ENCODE measurements at regions not wholly inside any gene's neighbourhood (a gene's known extent, or its start where the extent isn't known, plus 50 kb on each side); places are given as distances from the start of the nearest gene placed in this dataset.

DNA sequence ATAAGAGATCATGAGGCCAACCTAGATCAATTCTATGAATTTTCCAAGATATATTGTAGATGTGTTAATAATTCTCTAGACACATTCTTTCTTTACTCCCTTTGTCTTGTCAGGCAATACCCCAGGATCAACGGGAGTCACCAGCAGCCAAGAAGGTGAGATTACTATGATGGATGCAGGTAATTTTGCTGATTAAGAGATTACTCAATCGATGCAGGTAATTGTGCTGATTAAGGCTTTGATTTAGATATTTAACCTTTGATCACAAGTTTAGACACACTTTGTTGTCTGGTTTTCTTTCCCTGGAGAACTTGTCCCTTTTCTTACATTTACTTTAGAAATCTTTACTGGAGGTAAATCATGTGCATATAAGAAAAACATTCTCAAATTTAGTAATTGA lies 134.3 kb upstream of the CNTN1 start:
- no peak for DNase-seq (ENCODE audit: low spot score)

DNA sequence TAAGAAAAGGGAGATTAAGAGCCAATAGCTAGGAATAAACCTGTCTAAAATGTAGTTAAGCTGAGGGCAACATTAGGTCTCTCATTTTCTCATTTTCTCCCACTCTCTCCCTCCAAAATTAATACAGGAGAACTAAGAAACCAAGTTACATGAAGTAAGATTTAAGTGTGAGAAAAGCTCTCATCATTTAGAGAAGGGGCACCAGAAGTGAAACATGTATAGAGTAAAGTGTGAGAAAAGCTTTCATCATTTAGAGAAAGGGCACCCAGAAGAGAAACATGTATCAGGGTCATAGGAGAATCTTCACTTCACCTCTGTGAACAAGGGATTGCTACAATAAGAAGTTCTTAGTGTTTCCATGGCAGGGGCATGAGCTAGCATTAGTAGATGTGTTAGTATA lies 132.4 kb upstream of the CNTN1 start:
- no peak for DNase-seq (ENCODE audit: low spot score)

GRCh38 chr12:40560848-40561247 lies 131.4 kb upstream of the CNTN1 start:
- no peak for DNase-seq (ENCODE audit: low spot score)

GRCh38 chr12:40561395-40561966 lies 130.8 kb upstream of the CNTN1 start:
- DNase-seq (ENCODE audit: low spot score), result no peak

- no peak for DNase-seq (ENCODE audit: low spot score)
These were observed 127.1 kb upstream of the CNTN1 start for GRCh38 chr12:40565029-40565633.

DNA sequence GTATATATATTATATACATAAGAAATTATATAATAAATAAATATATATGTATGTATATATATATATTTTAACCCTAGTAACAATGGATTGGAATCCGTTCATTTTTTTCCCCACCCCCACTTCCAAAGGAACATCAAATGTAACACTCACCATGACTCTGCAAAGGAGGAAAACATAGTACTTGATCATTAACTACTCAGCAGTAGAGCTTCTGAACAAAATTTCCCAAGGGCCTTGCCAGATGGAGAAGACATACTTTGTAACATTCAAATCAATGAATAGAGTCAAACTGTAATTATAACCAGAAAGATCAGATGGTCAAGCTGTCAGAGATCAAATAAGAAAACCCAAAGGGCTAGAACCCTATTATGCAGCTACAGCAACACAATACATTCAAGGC lies 126.0 kb upstream of the CNTN1 start:
- DNase-seq (ENCODE audit: low spot score), result no peak

GRCh38 chr12:40569626-40570179 lies 122.5 kb upstream of the CNTN1 start:
- DNase-seq (ENCODE audit: low spot score), result no peak

DNA sequence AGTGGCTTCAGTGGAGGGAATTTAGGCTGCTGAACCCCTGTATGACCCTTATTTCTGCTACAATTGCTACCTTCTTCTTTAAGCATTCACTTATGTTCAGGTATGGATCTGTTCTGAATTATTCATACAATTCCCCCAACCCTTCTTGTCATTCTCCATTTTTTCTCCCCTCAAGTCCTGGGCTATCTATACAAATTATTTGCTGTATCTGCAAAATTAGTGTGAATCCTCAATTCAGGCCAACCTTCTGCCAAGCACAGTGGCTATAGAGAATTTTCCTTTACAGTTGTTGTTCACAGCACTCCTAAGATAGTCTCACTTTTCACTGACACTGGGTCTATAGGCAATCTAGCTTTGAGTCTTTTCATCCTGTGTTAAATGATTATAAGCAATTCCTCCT lies 119.2 kb upstream of the CNTN1 start:
- DNase-seq (ENCODE audit: low spot score), result no peak

GRCh38 chr12:40575987-40576386 lies 116.3 kb upstream of the CNTN1 start:
- DNase-seq (ENCODE audit: low spot score), result no peak

GRCh38 chr12:40577834-40578233 lies 114.4 kb upstream of the CNTN1 start:
- no peak for DNase-seq (ENCODE audit: low spot score)

DNA sequence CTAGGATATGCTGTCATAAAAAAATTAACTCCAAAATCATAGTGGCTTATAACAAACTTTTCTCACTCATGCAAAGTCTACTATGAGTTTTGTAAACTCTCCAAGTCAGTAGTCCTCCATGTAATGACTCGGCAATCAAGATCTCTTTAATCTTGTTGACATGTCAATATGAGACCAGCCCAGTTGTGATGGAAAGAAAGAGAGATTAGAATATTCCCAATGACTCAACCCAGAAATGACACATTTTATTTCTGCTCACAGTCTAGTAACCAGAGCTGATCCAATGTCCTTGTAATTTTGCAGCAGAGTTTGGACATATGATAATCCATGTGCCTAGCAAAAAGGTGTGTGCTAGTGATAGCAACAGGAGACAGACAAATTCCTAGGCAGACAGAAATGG lies 112.6 kb upstream of the CNTN1 start:
- DNase-seq (ENCODE audit: low spot score), result no peak

DNA sequence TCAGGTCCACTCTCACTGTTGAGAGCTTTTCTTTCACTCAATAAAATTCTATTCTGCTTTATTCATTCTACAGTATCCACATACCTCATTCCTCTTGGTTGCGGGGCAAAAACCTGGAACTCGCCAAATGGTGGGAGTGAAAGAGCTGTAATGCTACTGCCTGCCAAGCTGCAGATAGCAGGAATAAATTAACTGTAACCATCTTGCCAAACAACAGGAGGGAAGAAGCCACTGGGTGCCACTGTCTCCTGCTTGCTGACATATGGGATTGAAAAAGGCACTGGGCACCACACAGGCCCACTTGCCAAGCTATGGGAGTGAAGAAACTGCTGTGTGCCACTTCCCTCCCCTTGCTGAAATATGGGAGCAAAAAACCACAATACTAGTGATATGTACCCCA lies 111.9 kb upstream of the CNTN1 start:
- DNase-seq (ENCODE audit: low spot score), result no peak

- no peak for DNase-seq (ENCODE audit: low spot score)
These were observed 110.3 kb upstream of the CNTN1 start for GRCh38 chr12:40581889-40582288.

DNA sequence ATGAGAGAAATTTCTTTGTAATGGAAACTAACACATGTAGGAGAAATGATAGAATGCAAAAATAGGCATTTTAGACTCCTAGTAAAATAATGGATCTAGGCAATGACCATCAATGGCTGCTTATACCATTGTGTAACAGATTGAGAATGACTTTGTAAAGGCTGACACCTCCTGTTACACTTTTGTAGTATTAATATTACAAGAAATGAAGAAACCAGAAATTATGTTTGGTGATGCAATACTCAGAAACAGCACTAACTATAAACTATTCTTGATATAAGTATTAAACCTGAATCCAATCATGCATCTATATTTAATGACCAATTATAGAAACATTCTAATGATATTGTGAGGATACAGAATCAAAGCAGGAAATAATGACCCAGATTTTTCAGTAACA lies 108.5 kb upstream of the CNTN1 start:
- no peak for DNase-seq (ENCODE audit: low spot score)

GRCh38 chr12:40584763-40585162 lies 107.5 kb upstream of the CNTN1 start:
- no peak for DNase-seq (ENCODE audit: low spot score)

GRCh38 chr12:40586823-40587222 lies 105.4 kb upstream of the CNTN1 start:
- DNase-seq (ENCODE audit: low spot score), result no peak

DNA sequence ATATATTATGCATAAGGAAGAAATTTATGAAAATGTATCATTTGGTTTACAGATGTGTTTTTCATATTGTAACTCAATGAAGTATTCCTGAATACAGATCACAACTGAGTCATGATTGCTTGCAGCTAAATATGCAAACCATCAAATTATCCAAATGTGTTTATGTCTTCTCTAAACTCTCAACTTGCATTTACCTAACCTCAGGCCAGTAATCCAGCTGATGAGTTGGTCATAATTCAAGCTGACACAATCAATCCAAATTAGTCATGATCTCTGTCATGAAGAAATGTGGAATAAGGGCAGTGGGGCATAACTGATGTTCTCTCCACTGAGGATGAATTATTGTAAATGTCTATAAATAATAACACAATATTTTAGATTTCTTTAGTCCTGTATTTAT lies 104.8 kb upstream of the CNTN1 start:
- DNase-seq (ENCODE audit: low spot score), result no peak

GRCh38 chr12:40587970-40588369 lies 104.3 kb upstream of the CNTN1 start:
- DNase-seq (ENCODE audit: low spot score), result no peak

DNA sequence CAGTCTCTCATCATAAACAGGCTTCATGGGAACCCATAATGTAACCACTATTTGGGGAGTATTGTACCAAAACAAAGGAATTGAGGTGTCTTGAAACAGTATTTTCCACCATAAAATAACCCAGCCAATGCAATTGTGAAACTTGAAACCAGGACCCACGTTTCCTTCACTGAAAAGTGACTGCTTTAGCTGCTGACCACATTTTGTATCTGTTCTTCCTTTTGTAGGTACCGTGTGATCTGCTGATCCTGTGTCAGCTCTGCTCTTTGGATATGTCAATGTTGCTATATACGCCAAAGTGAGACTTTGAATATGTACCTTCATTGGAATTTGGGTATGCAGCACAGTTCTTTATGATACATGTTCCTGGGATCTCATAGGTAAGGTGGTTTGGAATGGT lies 95.1 kb upstream of the CNTN1 start:
- DNase-seq (ENCODE audit: low spot score), result no peak

DNA sequence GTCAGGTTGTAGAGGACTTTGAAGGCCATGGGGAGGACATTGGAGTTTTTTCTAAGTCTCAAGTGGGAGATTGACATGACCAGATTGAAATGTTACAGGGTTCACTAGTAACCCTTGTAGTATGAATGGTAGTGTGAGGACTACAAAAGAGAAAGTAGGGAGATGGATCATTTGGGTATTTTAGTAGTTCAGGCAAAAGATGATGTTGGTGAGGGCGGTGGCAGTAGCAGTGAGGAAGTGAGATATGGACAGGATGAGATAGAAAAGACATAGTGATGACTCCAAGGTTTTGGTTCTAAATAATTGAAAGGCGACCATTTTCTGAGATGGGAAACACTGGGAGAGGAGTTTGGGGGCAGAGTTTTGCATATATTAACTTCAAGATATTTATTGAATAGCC lies 94.2 kb upstream of the CNTN1 start:
- DNase-seq (ENCODE audit: low spot score), result no peak

DNA sequence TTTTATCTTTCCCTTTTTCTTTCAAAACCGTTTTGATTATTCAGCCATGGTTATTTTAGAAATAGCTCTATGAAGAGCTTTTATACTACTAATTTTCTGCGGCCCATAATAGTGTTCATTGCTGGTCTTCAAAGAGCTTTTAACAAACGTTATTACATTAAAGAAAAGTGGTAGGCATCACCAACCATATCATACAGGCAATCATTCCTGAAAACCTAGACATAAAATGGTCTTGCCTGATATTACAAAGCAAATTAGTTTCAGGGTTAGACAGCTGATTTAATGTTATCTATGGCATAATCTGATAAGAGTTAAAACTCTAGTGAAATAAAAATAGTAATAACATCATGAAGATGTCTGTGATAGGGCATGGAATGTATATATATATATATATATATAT lies 89.7 kb upstream of the CNTN1 start:
- no peak for DNase-seq (ENCODE audit: low spot score)

GRCh38 chr12:40614923-40615322 lies 77.3 kb upstream of the CNTN1 start:
- no peak for DNase-seq (ENCODE audit: low spot score)

DNA sequence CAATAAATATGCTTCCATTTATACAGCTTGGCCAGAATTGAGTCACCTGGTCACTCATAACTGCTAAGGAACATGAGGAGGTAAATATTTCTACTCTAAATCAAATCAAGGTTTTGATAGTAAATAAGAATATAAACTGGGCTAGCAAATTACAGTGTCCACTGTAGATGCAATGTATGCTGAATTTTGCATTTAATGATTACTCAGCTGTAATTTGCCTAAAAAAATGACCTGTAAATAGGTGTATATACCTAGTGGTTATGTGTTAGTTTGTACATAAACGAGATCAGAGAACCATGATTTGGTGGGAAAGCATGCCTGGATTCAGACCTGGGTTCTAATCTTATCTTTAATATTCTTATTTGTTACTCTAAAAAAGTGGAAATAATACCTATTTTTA lies 76.6 kb upstream of the CNTN1 start:
- DNase-seq (ENCODE audit: low spot score), result no peak

GRCh38 chr12:40616383-40616915 lies 75.8 kb upstream of the CNTN1 start:
- DNase-seq (ENCODE audit: low spot score), result no peak
